CD4-positive, alpha-beta T cell treated with Interleukin-21 for 1 hour (primary cell): ENCODE measurements at regions not wholly inside any gene's neighbourhood (a gene's known extent, or its start where the extent isn't known, plus 50 kb on each side); places are given as distances from the start of the nearest gene placed in this dataset.

Experiments
- DNase-seq: peaks from one replicate; pipeline ENCODE4 v3.0.0-alpha.2; 2020

DNA sequence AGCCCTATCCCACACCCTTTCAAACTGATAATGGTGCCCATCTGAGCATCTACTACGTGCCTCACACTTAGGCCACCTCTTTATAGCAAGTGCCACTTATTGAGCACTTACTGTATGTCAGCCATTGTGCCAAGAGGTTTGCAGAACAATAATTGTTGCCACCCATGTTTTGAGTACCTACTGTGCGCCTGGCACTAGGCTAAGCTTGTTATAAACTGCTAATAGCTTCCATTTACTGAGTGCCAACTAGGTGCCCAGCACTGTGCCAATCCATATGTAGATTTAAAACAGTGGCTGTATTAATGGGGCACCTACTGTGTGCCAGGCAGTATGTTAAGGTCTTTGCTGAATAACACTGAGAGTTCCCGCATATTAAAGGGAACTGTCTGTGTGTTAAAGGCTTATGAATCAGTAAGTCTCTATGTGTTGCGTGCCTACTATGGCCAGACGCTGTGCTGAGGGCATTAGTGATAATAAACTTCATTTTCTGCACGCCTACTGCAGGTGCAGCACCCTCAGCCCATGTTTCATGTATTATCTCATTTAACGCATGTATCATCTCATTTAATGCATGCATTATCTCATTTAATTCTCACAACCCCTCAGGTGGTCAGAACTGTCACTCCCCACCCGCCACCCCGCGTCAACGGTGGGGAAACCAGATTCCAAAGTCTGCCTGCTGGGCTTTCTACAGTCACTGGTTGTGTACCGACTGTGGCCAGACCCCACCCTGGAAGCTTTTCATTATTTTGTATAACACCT lies 105.0 kb downstream of the PTPRS start:
- DNase-seq: no peak

DNA sequence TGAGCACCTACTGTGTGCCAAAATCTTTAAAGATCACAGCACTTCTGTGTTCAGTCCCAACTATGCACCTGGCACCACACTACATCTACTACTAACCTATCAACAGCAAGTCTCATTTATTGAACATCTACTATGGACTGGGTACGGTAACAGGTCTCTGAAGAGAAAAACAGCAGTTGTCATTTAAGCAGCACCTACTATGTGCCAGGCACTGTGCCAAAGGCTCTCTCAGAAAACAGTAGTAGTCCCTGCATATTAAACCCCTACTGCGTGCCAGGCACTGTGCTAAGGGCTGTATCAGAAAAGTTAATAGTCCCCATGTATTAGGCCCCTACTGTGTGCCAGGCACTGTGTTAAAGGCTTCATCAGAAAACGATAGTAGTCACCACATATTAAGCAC lies 106.2 kb downstream of the PTPRS start:
- no peak for DNase-seq

DNA sequence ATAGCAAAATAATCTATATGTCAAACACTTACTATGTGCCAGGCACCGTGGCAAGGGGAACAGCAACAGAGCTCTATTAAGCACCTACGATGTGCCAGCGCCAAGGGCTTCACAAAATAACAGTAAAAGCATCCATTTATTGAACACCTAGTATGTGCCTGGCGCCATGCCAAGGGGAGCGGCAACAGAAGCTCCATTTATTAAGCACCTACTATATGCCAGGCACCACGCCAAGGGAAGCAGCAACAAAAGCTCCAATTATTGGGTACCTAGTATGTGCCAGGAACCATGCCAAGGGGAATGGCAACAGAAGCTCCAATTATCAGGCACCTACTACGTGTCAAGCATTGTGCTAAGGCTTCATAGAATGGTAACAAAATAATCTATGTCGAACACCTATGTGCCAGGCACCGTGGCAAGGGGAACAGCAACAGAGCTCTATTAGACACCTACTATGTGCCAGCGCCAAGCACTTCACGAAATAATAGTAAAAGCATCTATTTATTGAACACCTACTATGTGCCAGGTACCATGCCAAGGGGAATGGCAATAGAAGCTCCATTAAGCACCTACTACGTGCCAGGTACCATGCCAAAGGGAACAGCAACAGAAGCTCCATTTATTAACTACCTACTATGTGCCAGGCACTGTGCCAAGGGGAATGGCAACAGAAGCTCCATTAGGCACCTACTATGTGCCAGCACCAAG lies 107.7 kb downstream of the PTPRS start:
- no peak for DNase-seq

DNA sequence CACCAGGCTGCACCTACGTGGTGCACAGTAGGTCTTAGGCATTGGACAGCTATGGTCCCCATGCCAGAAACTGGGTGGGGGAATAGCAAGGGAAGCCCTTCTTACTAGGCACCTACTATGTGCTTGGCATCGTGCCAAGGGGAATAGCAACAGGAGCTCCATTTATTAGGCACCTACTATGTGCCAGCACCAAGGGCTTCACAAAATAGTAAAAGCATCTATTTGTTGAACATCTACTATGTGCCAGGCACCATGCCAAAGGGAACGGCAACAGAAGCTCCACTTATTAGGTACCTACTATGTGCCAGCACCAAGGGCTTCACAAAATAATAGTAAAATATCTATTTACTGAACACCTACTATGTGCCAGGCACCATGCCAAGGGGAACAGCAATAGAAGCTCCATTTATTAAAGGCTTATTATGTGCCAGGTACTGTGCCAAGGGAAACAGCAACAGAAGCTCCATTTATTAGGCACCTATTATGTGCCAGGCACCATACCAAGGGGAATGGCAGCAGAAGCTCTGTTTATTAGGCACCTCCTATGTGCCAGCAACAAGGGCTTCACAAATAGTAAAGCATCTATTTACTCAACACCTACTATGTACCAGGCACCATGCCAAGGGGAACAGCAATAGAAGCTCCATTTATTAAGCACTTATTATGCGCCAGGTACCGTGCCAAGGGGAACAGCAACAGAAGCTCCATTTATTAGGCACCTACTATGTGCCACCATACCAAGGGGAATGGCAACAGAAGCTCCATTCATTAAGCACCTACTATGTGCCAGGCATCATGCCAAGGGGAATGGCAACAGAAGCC lies 108.5 kb downstream of the PTPRS start:
- DNase-seq: no peak

DNA sequence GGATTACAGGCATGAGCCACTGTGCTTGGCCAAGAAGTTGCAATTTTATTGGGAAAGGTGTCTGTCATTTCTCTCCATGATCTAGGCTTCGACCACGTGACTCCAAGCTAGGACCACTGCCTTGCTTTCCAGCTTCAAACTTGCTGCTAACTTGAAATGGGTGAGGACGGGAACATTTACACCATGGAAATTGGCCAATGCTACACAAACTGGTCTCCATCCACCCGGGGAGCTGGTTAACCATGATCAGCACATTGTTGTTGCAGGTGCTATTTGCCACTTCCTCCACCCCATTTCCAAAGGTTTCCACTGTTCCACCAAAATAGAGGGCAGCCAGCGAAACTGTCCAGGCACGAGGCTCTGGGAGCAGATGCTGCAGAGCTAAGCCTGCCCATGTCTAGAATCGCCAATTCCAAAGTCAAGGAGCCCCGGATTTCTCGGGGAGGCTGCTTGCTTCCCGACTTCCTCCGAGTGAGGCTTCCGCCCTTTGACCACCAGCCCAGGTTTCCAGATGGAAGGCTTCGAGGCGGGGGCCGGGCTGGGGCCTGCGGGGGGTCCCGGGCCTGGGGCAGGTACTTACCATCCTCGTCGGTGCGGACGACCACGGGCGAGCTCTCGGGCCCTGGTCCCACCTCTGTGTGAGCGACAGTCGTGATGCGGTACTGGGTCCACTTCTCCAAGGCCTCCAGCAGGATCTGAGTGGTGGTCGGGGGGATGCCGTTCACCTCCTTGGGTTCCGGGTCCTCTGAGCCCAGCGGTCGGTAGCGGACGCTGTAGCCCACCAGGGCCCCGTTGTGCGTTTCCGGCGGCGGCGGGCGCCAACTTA lies 109.7 kb downstream of the PTPRS start:
- DNase-seq: no peak

DNA sequence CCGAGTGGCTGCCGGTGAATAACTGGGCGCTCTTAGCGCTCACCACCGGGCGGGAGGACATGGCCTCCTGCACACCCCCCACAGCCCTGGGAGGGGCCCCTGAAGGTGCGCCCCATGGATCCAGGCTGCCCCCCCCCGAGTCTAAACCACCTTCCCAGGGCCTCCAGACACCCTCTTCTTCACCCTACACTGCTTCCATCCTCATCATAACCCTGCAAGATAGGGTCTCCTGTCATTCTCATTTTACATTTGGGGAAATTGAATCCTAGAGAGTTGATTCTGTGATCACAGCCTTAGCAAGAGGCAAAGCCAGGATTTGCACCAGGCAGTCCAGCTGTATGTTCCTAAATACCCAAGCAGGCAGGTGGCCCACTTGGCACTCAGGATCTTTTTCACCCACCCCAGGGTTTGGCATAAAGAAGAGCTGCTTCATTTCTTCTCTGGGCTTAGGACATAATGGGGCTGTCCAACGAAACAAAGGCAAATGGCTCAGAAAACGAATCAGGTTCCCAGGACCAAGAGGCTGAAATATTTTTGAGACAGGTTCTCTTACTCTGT lies 110.8 kb downstream of the PTPRS start:
- DNase-seq: no peak

DNA sequence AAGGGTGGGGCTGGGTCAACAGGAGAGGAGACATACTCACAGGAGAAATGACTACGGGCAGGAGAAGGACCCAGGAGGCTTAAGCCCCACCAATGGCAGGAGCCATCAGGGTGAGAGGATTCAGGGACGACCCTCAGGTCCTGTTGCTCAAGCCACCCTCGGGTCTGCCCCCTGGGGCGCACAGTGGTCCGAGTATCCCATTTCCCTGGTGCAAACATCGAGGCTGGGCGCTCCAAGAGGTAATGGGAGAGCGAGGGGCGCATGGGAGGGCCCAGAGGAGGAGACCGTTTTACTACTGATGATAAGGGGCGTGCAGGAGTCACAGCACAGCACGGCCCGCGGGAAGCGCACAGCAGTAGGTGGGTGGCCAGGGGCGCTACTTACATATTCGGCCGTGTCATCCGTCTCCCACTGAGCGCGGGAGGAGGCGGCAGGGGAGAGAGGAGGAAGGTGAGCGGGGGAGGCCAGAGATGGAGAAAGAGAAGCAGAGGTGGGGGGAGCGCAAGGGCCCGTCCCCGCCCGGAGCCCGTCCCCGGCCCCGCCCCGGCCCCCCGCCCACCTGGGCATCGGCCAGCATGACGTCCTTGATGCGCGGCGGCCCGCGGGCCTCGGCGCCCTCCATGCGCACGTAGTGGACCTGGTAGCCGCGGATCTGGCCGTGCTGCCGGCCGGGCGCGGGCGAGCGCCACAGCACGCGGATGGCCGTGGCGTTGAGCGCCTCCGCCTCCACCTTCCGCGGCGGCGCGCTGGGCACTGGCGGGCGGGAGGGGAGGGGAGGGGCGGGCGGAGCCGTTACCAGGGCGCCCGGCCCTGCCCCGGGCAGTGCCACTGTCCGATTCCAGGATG lies 111.5 kb downstream of the PTPRS start:
- no peak for DNase-seq

DNA sequence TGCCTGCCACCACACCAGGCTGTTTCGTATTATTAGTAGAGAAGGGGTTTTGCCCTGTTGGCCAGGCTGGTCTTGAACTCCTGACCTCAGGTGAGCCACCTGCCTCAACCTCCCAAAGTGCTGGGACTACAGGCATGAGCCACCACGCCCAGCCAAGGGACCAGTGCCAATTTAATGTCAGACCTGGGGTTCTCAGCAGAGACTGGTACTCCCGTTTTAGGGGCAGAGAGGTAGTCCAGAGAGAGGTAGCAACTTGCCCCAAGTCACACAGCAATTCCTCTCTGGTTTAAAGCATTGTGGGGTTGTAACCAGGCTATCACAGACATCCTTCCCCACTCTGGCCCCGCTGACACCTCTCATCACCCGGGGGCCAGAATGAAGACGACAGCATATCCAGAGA lies 112.1 kb downstream of the PTPRS start:
- DNase-seq: no peak

DNA sequence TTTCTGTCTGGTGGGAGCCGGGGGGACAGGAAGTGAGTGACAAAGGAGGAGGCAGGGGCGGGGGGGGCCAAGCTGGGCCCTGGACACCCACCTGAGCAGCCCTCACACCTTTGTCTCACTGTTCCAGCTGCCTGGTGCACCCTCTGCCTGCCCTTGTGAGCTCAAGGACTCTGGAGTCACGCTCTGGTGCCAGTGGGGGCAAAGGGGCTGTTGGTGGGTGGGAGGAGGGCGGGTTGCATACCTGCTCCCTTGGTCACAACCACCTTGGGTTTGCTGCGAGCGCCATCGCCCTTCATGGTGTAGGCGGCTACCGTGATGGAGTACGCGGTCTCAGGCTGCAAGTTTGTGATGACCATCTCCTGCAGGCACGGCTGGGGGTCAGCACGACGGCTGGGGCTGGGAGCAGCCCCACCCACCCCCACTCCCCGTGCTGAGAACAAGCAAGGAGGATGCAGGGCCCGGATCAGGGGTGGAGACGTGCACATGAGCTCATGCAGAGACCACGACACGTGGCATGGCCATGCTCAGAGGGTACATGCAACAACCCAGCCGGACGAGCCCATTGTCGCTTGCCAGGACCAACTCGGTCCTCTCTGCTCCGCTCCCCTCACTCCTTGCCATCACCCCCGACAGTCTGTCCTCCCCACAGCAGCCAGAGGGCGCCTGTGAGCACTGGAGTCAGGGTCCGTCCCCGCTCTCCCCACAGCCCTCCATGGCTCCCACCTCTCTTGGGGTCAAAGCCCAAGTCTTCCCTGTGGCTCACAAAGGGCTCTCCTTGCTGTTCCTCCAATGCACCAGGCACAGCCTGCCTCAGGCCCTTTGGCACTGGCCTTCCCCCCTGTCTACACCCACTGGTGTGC lies 114.9 kb downstream of the PTPRS start:
- no peak for DNase-seq

DNA sequence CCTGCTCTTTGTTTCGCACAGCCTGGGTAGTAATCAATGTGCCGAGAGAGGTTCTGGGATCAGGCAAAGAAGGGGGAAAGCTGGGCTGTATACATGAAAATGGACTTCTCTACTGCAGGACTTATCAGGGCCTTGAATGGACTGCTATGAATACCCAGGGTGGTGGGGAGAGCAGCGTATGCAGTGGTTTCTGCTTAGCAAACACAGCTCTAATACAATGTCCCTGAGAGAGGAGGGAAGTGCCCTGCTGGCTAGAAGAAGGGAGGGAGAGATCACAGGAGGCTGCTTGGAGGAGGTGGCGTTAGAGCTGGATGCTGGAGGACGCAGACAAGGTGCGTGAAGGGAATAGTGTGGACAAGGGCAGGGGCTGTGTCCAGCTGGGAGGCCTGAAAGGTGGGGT lies 116.1 kb downstream of the PTPRS start:
- no peak for DNase-seq

DNA sequence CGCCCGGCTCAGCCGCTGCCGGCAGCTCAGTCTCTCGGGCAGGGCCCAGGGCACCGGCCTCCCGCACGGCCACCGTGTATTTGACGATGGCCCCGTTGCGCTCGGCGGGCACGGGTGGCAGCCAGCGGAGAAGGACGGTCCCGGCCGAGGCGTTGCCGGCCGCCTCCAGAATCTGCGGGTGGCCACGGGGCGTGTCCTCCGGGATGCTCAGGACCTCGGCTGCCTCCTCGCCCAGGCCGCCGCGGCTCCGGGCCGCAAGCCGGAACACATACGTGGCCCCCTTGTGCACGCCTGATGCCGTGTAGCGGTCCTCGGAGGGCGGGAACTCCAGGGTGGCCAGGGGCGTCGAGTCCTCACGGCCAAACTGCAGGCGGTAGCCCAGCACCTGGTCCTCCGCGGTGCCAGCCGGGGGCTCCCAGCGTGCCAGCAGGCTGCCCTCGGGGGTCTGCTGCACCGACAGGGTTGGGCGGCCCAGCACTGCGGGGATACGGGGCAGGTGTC lies 117.7 kb downstream of the PTPRS start:
- no peak for DNase-seq

DNA sequence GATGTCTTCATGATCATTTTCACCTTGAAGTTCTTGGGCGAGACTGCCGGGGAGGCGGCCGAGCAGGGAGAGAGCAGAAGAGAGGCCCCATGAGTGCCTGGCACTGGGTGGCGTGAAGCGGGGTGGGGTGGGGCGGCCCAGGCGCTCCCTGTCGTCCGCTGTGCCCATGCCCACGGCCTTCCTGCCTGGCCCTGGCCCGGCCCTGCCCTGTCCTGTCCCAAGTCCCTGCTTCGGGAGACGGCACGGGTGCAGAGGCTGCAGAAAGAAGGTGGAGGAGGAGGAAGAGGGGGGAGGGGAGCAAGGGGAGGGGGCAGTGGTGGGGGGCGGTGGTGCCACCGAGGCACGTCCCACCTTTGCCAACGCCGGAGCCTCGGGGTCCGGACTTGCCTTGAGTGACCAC lies 118.4 kb downstream of the PTPRS start:
- DNase-seq: no peak

DNA sequence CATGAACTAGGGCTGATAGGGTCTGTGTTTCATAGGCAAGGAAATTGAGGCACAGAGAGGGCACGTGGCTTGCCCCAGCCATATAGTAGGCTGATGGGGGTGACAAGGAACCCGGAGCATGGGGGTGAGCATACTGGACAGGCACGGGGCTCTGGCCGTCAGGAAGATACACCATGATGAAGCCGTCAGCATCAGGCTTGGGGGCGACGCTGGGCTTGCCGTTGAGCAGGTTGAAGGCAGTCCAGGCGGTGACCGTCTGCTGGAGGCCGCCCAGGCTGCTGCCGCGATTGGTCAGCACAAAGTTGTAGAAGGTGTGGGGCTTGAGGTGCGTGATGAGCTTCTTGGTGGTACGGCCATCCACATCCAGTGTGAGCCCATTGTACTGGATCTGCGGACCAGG lies 119.7 kb downstream of the PTPRS start:
- DNase-seq: no peak

DNA sequence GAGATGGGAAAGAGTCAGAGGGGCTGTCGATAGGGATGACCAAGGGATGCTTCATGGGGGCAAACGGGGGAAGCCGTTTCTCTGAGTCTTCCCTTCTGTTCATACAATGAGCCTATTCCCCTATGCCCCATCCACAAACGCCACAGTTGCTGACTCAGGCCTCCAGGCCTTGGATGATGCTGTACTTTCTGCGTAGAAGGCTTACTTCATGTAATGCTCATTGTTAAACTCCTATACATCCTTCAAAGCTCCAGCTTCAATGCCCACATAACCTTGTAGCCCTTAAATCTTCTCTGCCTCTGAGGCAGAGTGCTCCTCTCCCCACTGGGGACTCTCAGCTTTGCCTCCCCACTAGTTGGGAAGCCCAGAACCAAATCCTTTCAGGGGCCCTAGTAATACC lies 120.3 kb downstream of the PTPRS start:
- no peak for DNase-seq

DNA sequence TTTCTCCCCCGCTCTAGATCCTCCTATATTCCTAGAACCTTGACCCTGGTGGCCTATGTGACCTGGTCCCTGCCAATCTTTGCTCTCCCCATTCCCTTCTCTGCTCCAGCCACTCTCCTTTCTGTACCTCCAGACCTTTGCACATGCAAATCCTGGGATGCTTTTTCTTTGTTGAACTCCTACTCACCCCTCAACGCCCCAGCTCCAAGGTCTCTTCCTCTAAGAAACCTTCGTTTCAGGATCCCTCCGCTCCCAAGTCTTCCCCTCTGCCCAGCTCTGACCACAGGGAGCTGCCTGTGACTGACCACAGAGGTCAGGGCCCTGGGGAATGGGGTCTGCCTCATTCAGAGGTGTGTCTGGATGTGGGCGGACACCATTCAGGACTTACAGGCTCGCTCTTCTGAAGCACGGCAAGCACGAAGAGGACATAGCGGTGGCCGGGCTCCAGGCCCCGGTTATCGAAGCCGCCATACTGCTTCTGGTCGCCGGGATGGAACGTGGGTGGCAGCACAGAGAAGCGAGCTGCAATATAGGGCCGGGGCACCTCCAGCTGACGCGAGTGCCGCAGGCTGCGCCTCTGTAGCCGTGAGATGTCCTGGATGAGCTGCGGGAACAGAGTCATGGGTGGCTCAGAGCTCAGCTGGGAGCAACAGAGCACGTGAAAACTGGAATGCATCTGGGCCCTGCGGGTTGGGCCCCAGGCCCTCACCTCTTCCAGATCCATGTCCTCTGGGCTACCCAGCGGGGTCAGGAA lies 120.9 kb downstream of the PTPRS start:
- DNase-seq: no peak

DNA sequence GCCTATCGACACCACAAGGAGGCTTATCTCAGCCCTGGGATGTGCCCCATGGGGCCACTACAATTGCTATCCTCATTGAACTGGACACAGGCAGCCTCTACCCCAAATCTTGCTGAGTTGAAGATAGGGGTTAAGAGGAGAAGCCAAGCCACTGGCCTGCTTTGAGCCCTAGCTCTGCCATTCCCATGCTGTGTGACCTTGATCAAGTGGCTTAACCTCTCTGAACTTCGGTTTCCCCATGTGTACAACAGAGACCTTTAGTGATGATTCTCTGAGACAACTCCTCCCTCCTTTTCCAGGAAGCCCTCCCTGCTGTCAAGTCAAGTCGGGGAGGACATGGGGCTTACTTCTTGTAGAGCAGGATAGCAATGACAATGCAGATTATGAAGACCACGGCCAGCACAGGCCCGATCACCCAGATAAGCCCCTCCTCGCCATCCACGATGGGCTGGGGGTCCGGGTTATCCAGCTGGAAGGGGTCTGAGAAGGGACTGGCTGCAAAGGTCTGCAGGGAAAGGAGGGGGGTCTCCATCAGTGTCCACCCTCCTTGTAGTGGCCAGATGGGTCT lies 121.6 kb downstream of the PTPRS start:
- no peak for DNase-seq

DNA sequence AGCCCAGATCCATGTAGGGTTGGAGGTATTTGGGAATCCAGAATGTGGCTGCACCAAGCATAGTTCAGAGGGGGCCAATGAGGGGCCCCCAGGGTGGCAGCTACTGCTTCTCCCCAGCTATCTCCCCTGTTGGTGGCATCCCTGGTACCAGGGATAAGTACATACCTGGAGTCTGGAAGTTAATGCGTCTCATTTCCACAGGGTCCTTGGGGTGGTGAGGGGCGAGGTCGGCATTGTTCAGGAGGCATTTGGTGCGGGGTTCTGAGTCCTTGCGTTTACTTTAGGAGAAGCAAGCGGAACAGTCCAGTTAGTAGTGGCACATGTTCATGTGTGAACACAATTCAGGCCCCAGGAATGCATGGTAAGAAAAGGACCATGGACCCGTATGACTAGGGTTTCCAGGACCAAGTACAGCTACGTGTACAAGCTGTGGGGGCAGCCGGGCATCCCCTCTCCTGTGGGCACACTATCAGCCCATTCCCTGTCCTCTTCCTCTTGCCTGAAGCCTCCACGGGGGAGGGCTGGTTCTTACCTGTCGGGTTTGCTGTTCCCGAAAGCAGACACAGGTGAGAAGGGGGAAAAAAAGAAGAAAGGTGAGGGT lies 122.3 kb downstream of the PTPRS start:
- no peak for DNase-seq

DNA sequence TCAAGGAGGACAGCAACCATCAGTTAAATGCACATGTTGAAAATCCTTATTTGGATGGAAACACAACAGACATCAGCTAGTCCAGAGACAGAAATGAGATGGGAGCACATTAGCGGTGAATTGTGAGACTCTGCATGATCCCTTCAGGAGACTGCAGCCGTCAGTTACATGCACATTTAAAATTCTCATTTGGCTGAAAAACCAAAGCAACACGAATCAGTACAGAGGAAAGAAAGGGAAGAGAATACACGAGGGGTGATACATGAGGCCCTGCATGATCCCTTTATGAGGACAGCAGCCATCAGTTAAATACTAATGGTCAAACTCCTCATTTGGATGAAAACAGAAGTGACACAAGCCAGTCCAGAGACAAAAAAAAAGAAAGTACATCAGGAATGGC lies 123.4 kb downstream of the PTPRS start:
- DNase-seq: no peak
